ENCODE measurements at regions not wholly inside any gene's neighbourhood (a gene's known extent, or its start where the extent isn't known, plus 50 kb on each side); places are given as distances from the start of the nearest gene placed in this dataset.
A peak's percentile ranks its signal among the peaks of the same experiment; 100 is the strongest.

- no peak for DNase-seq
- no peak overlapping the region for H3K27ac ChIP-seq (ENCODE audit: low read depth, low read length)
- 90 to 97% methylated on average over 7 of the region's 7 CpGs for WGBS, 2 experiments (ENCODE audit: insufficient coverage in 1 of 2, insufficient read length in 1 of 2)
- no peaks in the 10 kb centered on the region for H3K36me3 Mint-ChIP-seq (ENCODE audit: low read depth)
- no peak overlapping the region for H3K27ac Mint-ChIP-seq
- H3K9me3 Mint-ChIP-seq = no peaks in the 10 kb centered on the region
- H3K9ac ChIP-seq (ENCODE audit: extremely low read depth, low read length, poor library complexity, severe bottlenecking) = no peak overlapping the region
- TF ChIP-seq CTCF (conservative IDR thresholded peaks at IDR 0.05) = no peak
- no peaks in the 10 kb centered on the region for H3K4me1 ChIP-seq (ENCODE audit: control insufficient read depth, insufficient read depth, low read length)
- H3K9me3 ChIP-seq (ENCODE audit: control insufficient read depth, low read length) = no peaks in the 10 kb centered on the region
- peaks cover 35% of the 10 kb centered on the region for H3K27me3 Mint-ChIP-seq (ENCODE audit: insufficient read depth)
- H3K27me3 ChIP-seq (ENCODE audit: control insufficient read depth, insufficient read depth, low read length, poor library complexity, severe bottlenecking) = peaks cover 35% of the 10 kb centered on the region
- H3K4me3 ChIP-seq (ENCODE audit: low read length) = no peak overlapping the region
- no peaks in the 10 kb centered on the region for H3K36me3 ChIP-seq (ENCODE audit: control insufficient read depth, insufficient read depth, low read length)
- H3K4me3 Mint-ChIP-seq = no peak overlapping the region
- no peaks in the 10 kb centered on the region for H3K4me1 Mint-ChIP-seq
These were observed 109.1 kb upstream of the TOPAZ1 start for GRCh38 chr3:44132593-44132992.

GRCh38 chr3:44136421-44136820 is 105.3 kb upstream of the TOPAZ1 start:
- no peaks in the 10 kb centered on the region for H3K36me3 Mint-ChIP-seq (ENCODE audit: low read depth)
- no peak overlapping the region for H3K9ac ChIP-seq (ENCODE audit: extremely low read depth, low read length, poor library complexity, severe bottlenecking)
- peaks cover 6% of the 10 kb centered on the region for H3K9me3 Mint-ChIP-seq
- H3K4me1 Mint-ChIP-seq = no peaks in the 10 kb centered on the region
- no peaks in the 10 kb centered on the region for H3K4me1 ChIP-seq (ENCODE audit: control insufficient read depth, insufficient read depth, low read length)
- H3K9me3 ChIP-seq (ENCODE audit: control insufficient read depth, low read length) = no peaks in the 10 kb centered on the region
- no peak overlapping the region for H3K27ac Mint-ChIP-seq
- no peaks in the 10 kb centered on the region for H3K36me3 ChIP-seq (ENCODE audit: control insufficient read depth, insufficient read depth, low read length)
- no peak for TF ChIP-seq CTCF (conservative IDR thresholded peaks at IDR 0.05)
- H3K27me3 ChIP-seq (ENCODE audit: control insufficient read depth, insufficient read depth, low read length, poor library complexity, severe bottlenecking) = peaks cover 38% of the 10 kb centered on the region
- 64 to 70% methylated on average over 1 to 5 of the region's 5 CpGs for WGBS, 2 experiments (ENCODE audit: insufficient coverage in 1 of 2, insufficient read length in 1 of 2)
- no peak overlapping the region for H3K4me3 Mint-ChIP-seq
- no peak overlapping the region for H3K4me3 ChIP-seq (ENCODE audit: low read length)
- H3K27ac ChIP-seq (ENCODE audit: low read depth, low read length) = no peak overlapping the region
- peaks cover 35% of the 10 kb centered on the region for H3K27me3 Mint-ChIP-seq (ENCODE audit: insufficient read depth)
- peak; percentile 71 for DNase-seq

- H3K27ac ChIP-seq (ENCODE audit: low read depth, low read length) = no peak overlapping the region
- Mint-ChIP-seq H3K27ac (no peak overlapping the region), H3K36me3 (ENCODE audit: low read depth) (no peaks in the 10 kb centered on the region), H3K4me3 (no peak overlapping the region), H3K4me1 (no peaks in the 10 kb centered on the region), H3K9me3 (peaks cover 4% of the 10 kb centered on the region), H3K27me3 (ENCODE audit: insufficient read depth) (peaks cover 32% of the 10 kb centered on the region)
- H3K36me3 ChIP-seq (ENCODE audit: control insufficient read depth, insufficient read depth, low read length) = no peaks in the 10 kb centered on the region
- TF ChIP-seq CTCF (conservative IDR thresholded peaks at IDR 0.05) = no peak
- H3K9me3 ChIP-seq (ENCODE audit: control insufficient read depth, low read length) = no peaks in the 10 kb centered on the region
- H3K9ac ChIP-seq (ENCODE audit: extremely low read depth, low read length, poor library complexity, severe bottlenecking) = no peak overlapping the region
- H3K27me3 ChIP-seq (ENCODE audit: control insufficient read depth, insufficient read depth, low read length, poor library complexity, severe bottlenecking) = peaks cover 11% of the 10 kb centered on the region
- no peak for DNase-seq
- no peaks in the 10 kb centered on the region for H3K4me1 ChIP-seq (ENCODE audit: control insufficient read depth, insufficient read depth, low read length)
- no peak overlapping the region for H3K4me3 ChIP-seq (ENCODE audit: low read length)
- 82 to 88% methylated on average over 1 of the region's 1 CpG for WGBS, 2 experiments (ENCODE audit: insufficient coverage in 1 of 2, insufficient read length in 1 of 2)
These were observed 95.6 kb upstream of the TOPAZ1 start for GRCh38 chr3:44146073-44146472.
